Adrenal gland (tissue), 9 donors: ENCODE measurements at regions not wholly inside any gene's neighbourhood (a gene's known extent, or its start where the extent isn't known, plus 50 kb on each side); places are given as distances from the start of the nearest gene placed in this dataset.

ENCODE experiments used
- DNase-seq, 7 donors: peaks; one replicate each; pipeline ENCODE4 v3.0.0-alpha.2; 2019 to 2020
- H3K27ac ChIP-seq, 5 donors: fragments of 200-600 bp; sonication (generic) in 4 of 5; 1 replicate in 3 of 5; 2 replicates in 2 of 5; pipeline versions ENCODE4 v1.5.1 to v1.8.0; 2016 to 2020; ENCODE audit warnings: mild to moderate bottlenecking in 1 of 5
- H3K27me3 ChIP-seq: fragments of 200-600 bp; 2 replicates; pipeline ENCODE4 v1.8.0; 2021
- H3K36me3 ChIP-seq, 2 donors: fragments of 200-600 bp; replicated peaks in 1 of 2; 1 replicate in 1 of 2; 2 replicates in 1 of 2; pipeline versions ENCODE4 v1.5.1 to v1.8.0; 2018 to 2022
- H3K4me1 ChIP-seq, 2 donors: fragments of 200-600 bp; replicated peaks in 1 of 2; 1 replicate in 1 of 2; 2 replicates in 1 of 2; pipeline versions ENCODE4 v1.5.1 to v1.8.0; 2018 to 2021
- H3K4me3 ChIP-seq, 4 donors: fragments of 200-600 bp; sonication (generic) in 3 of 4; one replicate each; pipeline ENCODE4 v1.5.1; 2016 to 2018
- H3K9me3 ChIP-seq, 3 donors: fragments of 200-600 bp; sonication (generic) in 1 of 3; replicated peaks in 1 of 3; 1 replicate in 2 of 3; 2 replicates in 1 of 3; pipeline versions ENCODE4 v1.5.1 to v1.8.0; 2016 to 2021
- POLR2A ChIP-seq, 2 donors: fragments of 450-650 bp; IDR thresholded peaks; one replicate each; pipeline ENCODE4 v1.6.1; 2017; ENCODE audit warnings: antibody characterized with exemption in 2 of 2, mild to moderate bottlenecking in 2 of 2, moderate library complexity in 1 of 2
- WGBS, 4 donors: extraction: QIAGEN DNeasy Blood & Tissue Kit in 2 of 4; methylation state at CpG; one replicate each; pipeline versions ENCODE4 v1.1.5 to v1.1.7; 2013 to 2017; 5-methylcytosine and 5-hydroxymethylcytosine counted together
- intact Hi-C, 2 donors: fragments of 100-400 bp; cut with DNase I; formaldehyde crosslinking; loops; one replicate each; pipeline versions ENCODE4 v1.14.1 to v1.15.0; 2022 to 2023
- TF ChIP-seq, protein P1 (sequence below), 6 experiments: fragments of 450-650 bp in 4 of 6; fragments of 200-600 bp in 2 of 6; sonication (generic) in 1 of 6; IDR thresholded peaks; 1 replicate in 5 of 6; 2 replicates in 1 of 6; pipeline versions ENCODE4 v1.5.1 to v1.8.0; 2016 to 2021; ENCODE audit warnings: antibody characterized with exemption in 6 of 6, mild to moderate bottlenecking in 2 of 6, moderate library complexity in 1 of 6
- donor health status: healthy with polysubstance abuse.
- donor health status: Bipolar disorder and iron deficiency.
- donor health status: DM: yes; HTN: yes; CAD: no.
- donor health status: DM: no; HTN: no; CAD: no.
- donor health status: DM: no; HTN: no; CAD: no.

DNA sequence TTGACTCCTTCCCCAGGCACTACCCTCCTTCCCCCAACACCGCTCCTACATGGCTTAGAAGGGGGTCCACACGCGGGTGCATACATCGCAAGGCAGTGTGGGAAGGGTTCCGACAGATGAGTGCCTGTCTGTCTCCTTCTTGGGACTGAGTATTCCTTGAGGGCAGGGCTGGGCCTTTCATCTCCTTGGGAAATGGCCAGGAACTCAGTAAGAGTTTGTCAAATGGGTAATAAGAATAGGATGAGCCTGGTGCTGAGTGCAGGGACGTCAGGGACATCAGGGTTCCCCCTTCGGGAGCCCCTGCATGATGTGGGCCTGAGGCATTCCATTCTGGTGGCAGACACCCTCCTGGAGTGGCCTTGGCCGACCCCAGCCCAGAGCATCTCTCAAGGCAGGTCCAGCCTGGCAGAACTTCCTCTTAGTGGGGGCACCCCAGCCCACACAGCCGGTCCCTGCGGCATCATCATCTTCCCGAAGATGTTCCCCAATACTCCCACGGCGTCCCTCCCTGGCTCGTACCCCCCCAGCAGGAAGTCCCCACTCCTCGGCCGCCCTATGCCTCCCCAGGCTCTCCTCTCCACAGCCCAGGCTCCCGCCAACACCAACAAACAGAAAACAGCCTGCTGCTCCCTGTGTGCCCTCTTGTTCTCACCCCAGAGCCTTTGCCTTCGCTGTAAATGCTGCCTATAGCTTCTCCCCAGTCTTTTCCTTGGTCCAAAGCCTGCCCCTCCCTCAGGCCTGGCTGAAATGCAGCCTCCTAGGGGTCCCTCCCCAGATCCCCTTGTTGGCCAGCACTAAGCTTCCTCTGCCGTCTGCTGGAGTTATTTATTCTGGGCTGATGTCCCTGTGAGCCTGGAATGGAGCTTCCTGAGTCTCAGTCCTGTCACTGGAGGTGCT, 67.5 kb upstream of the LCTL start:
- Histone ChIP-seq H3K36me3 (no peaks in the 10 kb centered on the region), H3K4me1 (no peaks in the 10 kb centered on the region), H3K27ac (peak overlapping the region in 1 of 5 donors; percentile 69), H3K4me3 (no peak overlapping the region), H3K9me3 (no peaks in the 10 kb centered on the region), H3K27me3 (no peaks in the 10 kb centered on the region)
- intact Hi-C loops = no loop called here
- TF ChIP-seq POLR2A (IDR thresholded peaks at IDR 0.05) = no peak
- TF ChIP-seq, protein P1, sequence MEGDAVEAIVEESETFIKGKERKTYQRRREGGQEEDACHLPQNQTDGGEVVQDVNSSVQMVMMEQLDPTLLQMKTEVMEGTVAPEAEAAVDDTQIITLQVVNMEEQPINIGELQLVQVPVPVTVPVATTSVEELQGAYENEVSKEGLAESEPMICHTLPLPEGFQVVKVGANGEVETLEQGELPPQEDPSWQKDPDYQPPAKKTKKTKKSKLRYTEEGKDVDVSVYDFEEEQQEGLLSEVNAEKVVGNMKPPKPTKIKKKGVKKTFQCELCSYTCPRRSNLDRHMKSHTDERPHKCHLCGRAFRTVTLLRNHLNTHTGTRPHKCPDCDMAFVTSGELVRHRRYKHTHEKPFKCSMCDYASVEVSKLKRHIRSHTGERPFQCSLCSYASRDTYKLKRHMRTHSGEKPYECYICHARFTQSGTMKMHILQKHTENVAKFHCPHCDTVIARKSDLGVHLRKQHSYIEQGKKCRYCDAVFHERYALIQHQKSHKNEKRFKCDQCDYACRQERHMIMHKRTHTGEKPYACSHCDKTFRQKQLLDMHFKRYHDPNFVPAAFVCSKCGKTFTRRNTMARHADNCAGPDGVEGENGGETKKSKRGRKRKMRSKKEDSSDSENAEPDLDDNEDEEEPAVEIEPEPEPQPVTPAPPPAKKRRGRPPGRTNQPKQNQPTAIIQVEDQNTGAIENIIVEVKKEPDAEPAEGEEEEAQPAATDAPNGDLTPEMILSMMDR (IDR thresholded peaks at IDR 0.05) = no peak
- WGBS, 4 donors = 47 to 67% (median 60%) methylated on average over 13 to 19 of the region's 19 CpGs
- no peak for DNase-seq

DNA sequence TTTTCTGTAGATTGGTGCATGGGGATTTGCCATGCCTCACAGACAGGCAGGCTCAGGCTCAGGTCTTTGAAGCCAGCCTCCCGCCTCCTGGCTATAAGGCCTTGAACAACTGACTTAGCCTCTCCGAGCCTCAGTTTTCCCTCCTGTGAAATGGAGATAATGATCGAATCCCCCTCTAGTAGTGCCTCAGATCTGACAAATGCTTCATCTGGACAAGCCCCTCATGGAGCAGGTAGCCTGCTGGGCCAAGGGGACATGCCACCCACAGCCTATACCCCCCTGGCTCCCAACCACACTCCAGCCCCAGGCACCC, 68.1 kb upstream of the LCTL start:
- no peak for TF ChIP-seq POLR2A (IDR thresholded peaks at IDR 0.05)
- TF ChIP-seq, protein P1 (IDR thresholded peaks at IDR 0.05) = no peak
- no peak for DNase-seq
- no peaks in the 10 kb centered on the region for H3K36me3 ChIP-seq
- WGBS, 4 donors = 75 to 90% (median 88%) methylated on average over 2 to 3 of the region's 3 CpGs
- H3K4me3 ChIP-seq = no peak overlapping the region
- no peaks in the 10 kb centered on the region for H3K4me1 ChIP-seq
- no peaks in the 10 kb centered on the region for H3K27me3 ChIP-seq
- peak overlapping the region in 1 of 5 donors; percentile 69 for H3K27ac ChIP-seq
- intact Hi-C loops = no loop called here
- H3K9me3 ChIP-seq = no peaks in the 10 kb centered on the region

DNA sequence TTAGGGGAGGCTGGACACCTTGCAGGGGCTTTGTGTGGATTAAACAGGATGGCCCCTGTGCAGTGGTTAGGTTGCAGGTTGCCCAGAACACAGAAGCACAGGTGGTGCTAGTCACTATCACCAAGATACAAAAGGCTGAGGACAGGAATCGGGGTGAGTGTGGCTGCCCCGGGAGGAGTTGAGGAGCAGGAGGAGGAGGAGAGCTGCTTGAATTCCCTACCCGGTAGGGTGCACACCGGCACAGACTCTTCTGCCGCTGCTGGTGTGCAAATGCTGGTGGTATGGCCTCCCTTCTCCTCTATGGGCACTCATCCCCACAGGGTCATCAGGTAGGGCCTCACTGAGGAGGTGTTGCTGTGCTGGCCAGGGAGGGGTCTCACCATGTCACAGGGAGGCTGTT, 67.5 kb upstream of the SMAD6 start:
- Histone ChIP-seq H3K9me3 (no peaks in the 10 kb centered on the region), H3K27me3 (no peaks in the 10 kb centered on the region), H3K27ac (no peak overlapping the region), H3K4me1 (no peaks in the 10 kb centered on the region), H3K4me3 (no peak overlapping the region), H3K36me3 (no peaks in the 10 kb centered on the region)
- 86 to 98% (median 95%) methylated on average over 5 of the region's 5 CpGs for WGBS, 4 donors
- intact Hi-C loops = no loop called here
- TF ChIP-seq, protein P1 (IDR thresholded peaks at IDR 0.05) = no peak
- no peak for TF ChIP-seq POLR2A (IDR thresholded peaks at IDR 0.05)
- no peak for DNase-seq

DNA sequence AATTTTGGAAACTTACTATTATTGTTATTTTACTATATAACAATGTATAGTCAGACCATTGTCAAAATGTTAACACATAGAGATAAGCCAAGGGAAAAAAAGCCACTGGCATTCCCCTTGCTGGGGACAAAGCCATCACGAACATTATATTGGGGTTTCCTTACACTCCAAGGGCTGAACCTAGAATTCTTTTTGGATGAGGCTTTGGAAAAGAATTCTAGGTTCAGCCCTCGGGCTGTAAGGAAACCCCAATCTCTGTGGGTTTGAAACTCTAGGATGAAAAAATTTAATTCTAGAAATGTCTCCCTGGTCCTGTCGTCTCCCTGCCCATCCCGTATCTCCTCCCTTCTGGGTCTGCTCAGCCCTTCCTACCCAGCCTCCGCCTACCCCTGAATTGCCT, 67.0 kb upstream of the SMAD6 start:
- no peak for DNase-seq
- 80 to 89% (median 84%) methylated on average over 5 of the region's 5 CpGs for WGBS, 4 donors
- no peaks in the 10 kb centered on the region for H3K9me3 ChIP-seq
- TF ChIP-seq, protein P1 (IDR thresholded peaks at IDR 0.05) = no peak
- no peak for TF ChIP-seq POLR2A (IDR thresholded peaks at IDR 0.05)
- no peaks in the 10 kb centered on the region for H3K4me1 ChIP-seq
- H3K27ac ChIP-seq = no peak overlapping the region
- intact Hi-C loops = no loop called here
- no peaks in the 10 kb centered on the region for H3K27me3 ChIP-seq
- no peak overlapping the region for H3K4me3 ChIP-seq
- no peaks in the 10 kb centered on the region for H3K36me3 ChIP-seq
